DND-41 (cell line): ENCODE measurements at regions not wholly inside any gene's neighbourhood (a gene's known extent, or its start where the extent isn't known, plus 50 kb on each side); places are given as distances from the start of the nearest gene placed in this dataset.

Source experiments
- ATAC-seq: fragments of 200-7000 bp; cut with Tn5 transposase; 3 replicates; pipeline ENCODE4 v1.9.1; 2021; ENCODE audit warnings: low read depth; ENCODE audit not compliant: insufficient read depth
- DNase-seq: peaks from one replicate; pipeline ENCODE4 v3.0.0-alpha.2; 2020
- H2AFZ ChIP-seq: 2 replicates; pipeline ENCODE4 v1.6.0; 2012; ENCODE audit warnings: low read depth, low read length
- H3K27ac ChIP-seq: 2 replicates; pipeline ENCODE4 v1.5.1; 2012; ENCODE audit warnings: low read length, inconsistent platforms
- H3K27me3 ChIP-seq: fragments of 200-600 bp; sonication (generic); 2 replicates; pipeline ENCODE4 v1.6.0; 2012; ENCODE audit warnings: low read length, mild to moderate bottlenecking, inconsistent platforms; ENCODE audit not compliant: insufficient read depth, poor library complexity
- H3K36me3 ChIP-seq: 2 replicates; pipeline ENCODE4 v1.5.1; 2012; ENCODE audit warnings: low read length, inconsistent platforms; ENCODE audit not compliant: insufficient read depth
- H3K4me1 ChIP-seq: 2 replicates; pipeline ENCODE4 v1.5.1; 2012; ENCODE audit warnings: mild to moderate bottlenecking, low read length; ENCODE audit not compliant: insufficient read depth
- H3K4me2 ChIP-seq: 2 replicates; pipeline ENCODE4 v1.6.0; 2012; ENCODE audit warnings: mild to moderate bottlenecking, moderate library complexity, low read length, inconsistent platforms; ENCODE audit not compliant: insufficient read depth
- H3K4me3 ChIP-seq, 2 experiments: fragments of 200-600 bp in 1 of 2; shearing (Covaris generic) in 1 of 2; 2 replicates each; pipeline ENCODE4 v1.5.1; 2012 to 2016; ENCODE audit warnings: inconsistent platforms in 2 of 2, low read length in 2 of 2, mild to moderate bottlenecking in 2 of 2, low read depth in 1 of 2, moderate library complexity in 1 of 2
- H3K79me2 ChIP-seq: 2 replicates; pipeline ENCODE4 v1.6.0; 2012; ENCODE audit warnings: low read length, inconsistent platforms; ENCODE audit not compliant: insufficient read depth
- H3K9ac ChIP-seq: 2 replicates; pipeline ENCODE4 v1.6.0; 2012; ENCODE audit warnings: low read depth, mild to moderate bottlenecking, inconsistent platforms, low read length, moderate library complexity
- H3K9me3 ChIP-seq: 2 replicates; pipeline ENCODE4 v1.5.1; 2012; ENCODE audit warnings: low read length, moderate library complexity, mild to moderate bottlenecking, inconsistent platforms; ENCODE audit not compliant: insufficient read depth, severe bottlenecking
- H4K20me1 ChIP-seq: 2 replicates; pipeline ENCODE4 v1.6.0; 2012; ENCODE audit warnings: low read length; ENCODE audit not compliant: insufficient read depth
- EZH2 ChIP-seq: IDR thresholded peaks from 3 replicates; pipeline ENCODE4 v1.6.1; 2012; ENCODE audit warnings: borderline replicate concordance, low read depth, mild to moderate bottlenecking, moderate library complexity, low read length, inconsistent platforms; ENCODE audit not compliant: severe bottlenecking
- TF ChIP-seq, protein P1 (sequence below): IDR thresholded peaks from 2 replicates; pipeline ENCODE4 v1.5.1; 2012; ENCODE audit warnings: borderline replicate concordance, low read length, moderate library complexity, mild to moderate bottlenecking; ENCODE audit not compliant: poor library complexity, severe bottlenecking; ENCODE audit errors: extremely low read depth

DNA sequence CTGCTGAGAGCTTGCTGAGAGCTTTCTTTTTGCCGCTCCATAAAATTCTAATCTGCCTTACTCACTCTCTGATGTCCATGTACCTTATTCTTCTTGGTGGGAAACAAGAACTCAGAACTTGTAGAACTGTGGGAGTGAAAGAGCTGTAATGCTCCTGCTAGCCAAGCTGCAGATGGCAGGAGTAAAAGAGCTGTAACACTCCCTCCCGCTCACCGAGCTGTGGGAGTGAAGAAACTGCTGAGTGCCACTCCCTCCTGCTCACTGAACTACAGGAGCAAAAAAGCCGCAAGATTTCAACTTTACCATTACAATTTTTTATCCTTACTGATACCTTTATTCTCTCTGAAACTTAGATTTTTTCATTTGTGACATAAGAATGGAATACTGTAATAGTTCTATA is 199.1 kb downstream of the SI start:
- Histone ChIP-seq H3K9me3 (no peaks in the 10 kb centered on the region), H3K27ac (no peak overlapping the region), H2AFZ (no peak overlapping the region), H3K4me1 (no peaks in the 10 kb centered on the region), H3K27me3 (no peaks in the 10 kb centered on the region), H3K4me3 (no peak overlapping the region), H3K79me2 (no peaks in the 10 kb centered on the region), H3K36me3 (no peaks in the 10 kb centered on the region), H3K9ac (no peak overlapping the region), H4K20me1 (no peaks in the 10 kb centered on the region), H3K4me2 (no peak overlapping the region)
- ATAC-seq (no peak), DNase-seq (no peak)
- TF ChIP-seq EZH2: no peak
- TF ChIP-seq, protein P1, sequence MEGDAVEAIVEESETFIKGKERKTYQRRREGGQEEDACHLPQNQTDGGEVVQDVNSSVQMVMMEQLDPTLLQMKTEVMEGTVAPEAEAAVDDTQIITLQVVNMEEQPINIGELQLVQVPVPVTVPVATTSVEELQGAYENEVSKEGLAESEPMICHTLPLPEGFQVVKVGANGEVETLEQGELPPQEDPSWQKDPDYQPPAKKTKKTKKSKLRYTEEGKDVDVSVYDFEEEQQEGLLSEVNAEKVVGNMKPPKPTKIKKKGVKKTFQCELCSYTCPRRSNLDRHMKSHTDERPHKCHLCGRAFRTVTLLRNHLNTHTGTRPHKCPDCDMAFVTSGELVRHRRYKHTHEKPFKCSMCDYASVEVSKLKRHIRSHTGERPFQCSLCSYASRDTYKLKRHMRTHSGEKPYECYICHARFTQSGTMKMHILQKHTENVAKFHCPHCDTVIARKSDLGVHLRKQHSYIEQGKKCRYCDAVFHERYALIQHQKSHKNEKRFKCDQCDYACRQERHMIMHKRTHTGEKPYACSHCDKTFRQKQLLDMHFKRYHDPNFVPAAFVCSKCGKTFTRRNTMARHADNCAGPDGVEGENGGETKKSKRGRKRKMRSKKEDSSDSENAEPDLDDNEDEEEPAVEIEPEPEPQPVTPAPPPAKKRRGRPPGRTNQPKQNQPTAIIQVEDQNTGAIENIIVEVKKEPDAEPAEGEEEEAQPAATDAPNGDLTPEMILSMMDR: no peak

DNA sequence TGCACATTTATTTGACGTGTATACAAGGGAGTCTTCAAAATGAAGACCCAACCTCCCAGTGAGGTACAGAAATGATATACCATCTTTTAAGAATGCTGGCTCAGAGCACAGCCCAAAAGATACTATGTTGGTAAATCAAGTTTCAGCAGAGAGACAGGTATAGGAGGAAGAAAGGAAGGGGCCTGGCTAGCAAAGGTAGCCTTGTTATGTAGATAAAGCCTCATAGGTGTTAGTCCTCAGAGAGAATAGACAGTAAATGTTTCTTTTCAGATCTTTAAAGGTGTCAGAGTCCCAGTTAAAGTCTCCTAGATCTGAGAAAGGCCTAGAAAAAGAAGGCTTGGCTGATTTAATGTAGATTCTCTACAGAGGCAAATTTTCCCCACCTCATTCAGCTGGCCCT is 213.8 kb downstream of the SI start:
- no peak for DNase-seq
- Histone ChIP-seq H3K27me3 (no peaks in the 10 kb centered on the region), H3K36me3 (no peaks in the 10 kb centered on the region)

DNA sequence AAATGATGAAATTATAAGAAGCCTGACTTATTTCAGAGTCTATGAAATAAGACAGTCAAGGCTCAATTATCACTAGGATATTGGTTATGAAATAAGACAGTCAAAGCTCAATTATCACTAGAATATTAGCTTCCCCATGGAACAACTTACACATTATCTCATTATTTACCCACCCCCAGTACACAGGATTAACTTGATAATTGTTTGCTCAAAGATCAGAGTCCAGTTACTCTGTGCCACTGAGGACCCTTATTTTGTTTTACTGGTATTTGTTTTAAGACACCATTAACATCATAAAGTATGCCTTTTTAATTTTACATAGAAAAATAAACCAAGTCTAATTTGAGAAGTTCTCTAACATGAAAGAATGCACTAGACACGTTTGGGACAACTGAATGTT is 225.4 kb downstream of the SI start:
- Histone ChIP-seq H3K27me3 (no peaks in the 10 kb centered on the region), H3K79me2 (no peaks in the 10 kb centered on the region), H3K4me1 (no peaks in the 10 kb centered on the region), H3K27ac (no peak overlapping the region), H3K4me2 (no peak overlapping the region), H4K20me1 (no peaks in the 10 kb centered on the region), H2AFZ (no peak overlapping the region), H3K9ac (no peak overlapping the region), H3K36me3 (no peaks in the 10 kb centered on the region), H3K4me3 (no peak overlapping the region), H3K9me3 (no peaks in the 10 kb centered on the region)
- no peak for DNase-seq
- TF ChIP-seq EZH2: no peak
- TF ChIP-seq, protein P1: no peak
- no peak for ATAC-seq

More for the DNA sequence above, 213.8 kb downstream of the SI start:
- Histone ChIP-seq H4K20me1 (no peaks in the 10 kb centered on the region), H3K4me3 (no peak overlapping the region), H3K9ac (no peak overlapping the region), H3K4me1 (no peaks in the 10 kb centered on the region), H3K4me2 (no peak overlapping the region), H3K79me2 (no peaks in the 10 kb centered on the region), H2AFZ (no peak overlapping the region), H3K27ac (no peak overlapping the region), H3K9me3 (no peaks in the 10 kb centered on the region)
- TF ChIP-seq EZH2: no peak
- TF ChIP-seq, protein P1: no peak
- ATAC-seq: no peak

DNA sequence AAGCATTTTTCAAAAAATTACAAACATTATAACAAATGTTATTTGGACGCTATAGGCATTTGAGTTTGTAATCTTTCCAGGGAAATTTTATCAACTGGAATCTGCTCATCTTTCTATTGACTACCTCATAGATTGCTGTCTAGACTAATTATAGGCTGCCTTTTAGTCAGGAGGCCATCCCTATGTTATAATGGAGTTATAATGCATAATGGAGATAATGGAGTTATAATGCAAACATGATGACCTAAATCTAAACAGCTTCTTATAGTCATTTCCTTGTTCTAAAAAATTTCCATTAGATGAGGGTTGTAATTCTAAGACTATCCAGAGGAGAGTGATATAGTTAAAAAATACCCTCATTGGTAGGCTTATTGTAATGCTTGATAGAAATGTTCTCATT is 226.4 kb downstream of the SI start:
- Histone ChIP-seq H2AFZ (no peak overlapping the region), H3K79me2 (no peaks in the 10 kb centered on the region), H3K27me3 (no peaks in the 10 kb centered on the region), H4K20me1 (no peaks in the 10 kb centered on the region), H3K4me2 (no peak overlapping the region), H3K4me3 (no peak overlapping the region), H3K9ac (no peak overlapping the region), H3K9me3 (no peaks in the 10 kb centered on the region), H3K4me1 (no peaks in the 10 kb centered on the region), H3K36me3 (no peaks in the 10 kb centered on the region), H3K27ac (no peak overlapping the region)
- DNase-seq: no peak
- TF ChIP-seq, protein P1: no peak
- TF ChIP-seq EZH2: no peak
- no peak for ATAC-seq
